ENCODE measurements at regions not wholly inside any gene's neighbourhood (a gene's known extent, or its start where the extent isn't known, plus 50 kb on each side); places are given as distances from the start of the nearest gene placed in this dataset.

- peaks cover 5% of the 10 kb centered on the region for H3K27me3 ChIP-seq (replicated peaks; ENCODE audit: control insufficient read depth, insufficient read depth, low read length, poor library complexity, severe bottlenecking)
- H3K27ac ChIP-seq (ENCODE audit: insufficient read depth, low read length, poor library complexity, severe bottlenecking), result no peak overlapping the region
- no peaks in the 10 kb centered on the region for H3K9me3 ChIP-seq (ENCODE audit: control insufficient read depth, low read length)
- no peaks in the 10 kb centered on the region for H3K36me3 ChIP-seq (ENCODE audit: control insufficient read depth, insufficient read depth, low read length)
- H3K4me1 ChIP-seq (ENCODE audit: control insufficient read depth, insufficient read depth, low read length, poor library complexity, severe bottlenecking), result peaks cover 10% of the 10 kb centered on the region
- no peak for DNase-seq
- no peak overlapping the region for H3K4me3 ChIP-seq (ENCODE audit: insufficient read depth, low read depth, low read length, poor library complexity, severe bottlenecking)
Measured at GRCh38 chr5:141800617-141801016, 77.6 kb downstream of the PCDH1 start.

DNA sequence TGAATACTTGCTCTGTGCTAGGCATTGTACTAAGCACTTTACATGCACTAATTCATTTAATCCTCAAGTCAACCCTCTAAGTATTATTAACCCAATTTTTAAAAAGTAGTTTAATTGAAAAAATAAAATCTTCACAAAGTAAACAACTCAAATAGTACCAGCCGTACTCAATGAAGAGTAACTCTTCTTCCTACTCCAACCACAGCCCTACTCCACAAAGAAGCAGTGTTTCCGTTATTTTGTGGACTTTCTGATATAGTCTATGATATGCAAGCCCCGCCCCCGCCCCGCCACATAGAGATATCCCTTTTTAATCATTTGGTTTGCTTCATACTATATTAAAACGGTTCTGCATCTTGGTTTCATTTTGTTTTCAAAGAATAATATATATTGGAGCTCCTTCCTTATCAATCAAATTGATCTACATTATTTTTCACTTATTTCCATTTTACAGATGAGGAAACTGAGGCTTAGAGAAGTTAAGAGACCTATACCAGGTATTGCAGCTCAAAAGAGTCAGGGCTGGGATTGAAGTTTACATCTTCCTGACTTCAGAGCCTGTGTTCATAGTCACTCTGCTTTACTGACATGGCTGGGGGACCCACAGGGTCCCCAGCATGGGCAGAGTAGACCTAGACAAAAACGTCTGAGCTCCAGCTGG, 78.6 kb downstream of the PCDH1 start:
- Histone ChIP-seq H3K27me3 (replicated peaks; ENCODE audit: control insufficient read depth, insufficient read depth, low read length, poor library complexity, severe bottlenecking) (no peaks in the 10 kb centered on the region), H3K9me3 (ENCODE audit: control insufficient read depth, low read length) (no peaks in the 10 kb centered on the region), H3K36me3 (ENCODE audit: control insufficient read depth, insufficient read depth, low read length) (no peaks in the 10 kb centered on the region), H3K4me1 (ENCODE audit: control insufficient read depth, insufficient read depth, low read length, poor library complexity, severe bottlenecking) (peaks cover 10% of the 10 kb centered on the region), H3K4me3 (ENCODE audit: insufficient read depth, low read depth, low read length, poor library complexity, severe bottlenecking) (no peak overlapping the region), H3K27ac (ENCODE audit: insufficient read depth, low read length, poor library complexity, severe bottlenecking) (no peak overlapping the region)
- DNase-seq, result no peak

DNA sequence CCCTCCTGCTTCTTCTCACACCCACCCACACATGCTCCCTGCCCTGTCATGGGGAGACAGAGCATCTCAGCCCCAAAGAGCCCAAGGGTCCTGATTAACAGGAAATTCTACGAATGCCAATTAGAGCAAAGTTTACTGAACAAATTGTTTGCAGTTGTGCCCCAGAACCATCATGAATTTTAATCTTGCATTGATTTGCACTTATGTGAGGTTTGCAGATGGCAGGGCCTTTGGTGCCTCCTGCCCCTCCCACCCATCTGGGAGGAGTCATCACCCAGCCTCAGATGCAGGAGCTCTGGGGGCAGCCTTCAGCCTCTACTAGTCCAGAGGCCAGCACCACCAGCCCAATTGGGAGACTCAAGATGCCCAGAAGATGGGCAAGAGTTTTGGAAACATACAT, 80.8 kb downstream of the PCDH1 start:
- Histone ChIP-seq H3K4me1 (ENCODE audit: control insufficient read depth, insufficient read depth, low read length, poor library complexity, severe bottlenecking) (peaks cover 10% of the 10 kb centered on the region), H3K4me3 (ENCODE audit: insufficient read depth, low read depth, low read length, poor library complexity, severe bottlenecking) (no peak overlapping the region), H3K36me3 (ENCODE audit: control insufficient read depth, insufficient read depth, low read length) (no peaks in the 10 kb centered on the region), H3K27ac (ENCODE audit: insufficient read depth, low read length, poor library complexity, severe bottlenecking) (no peak overlapping the region), H3K27me3 (replicated peaks; ENCODE audit: control insufficient read depth, insufficient read depth, low read length, poor library complexity, severe bottlenecking) (no peaks in the 10 kb centered on the region), H3K9me3 (ENCODE audit: control insufficient read depth, low read length) (no peaks in the 10 kb centered on the region)
- DNase-seq, result no peak

DNA sequence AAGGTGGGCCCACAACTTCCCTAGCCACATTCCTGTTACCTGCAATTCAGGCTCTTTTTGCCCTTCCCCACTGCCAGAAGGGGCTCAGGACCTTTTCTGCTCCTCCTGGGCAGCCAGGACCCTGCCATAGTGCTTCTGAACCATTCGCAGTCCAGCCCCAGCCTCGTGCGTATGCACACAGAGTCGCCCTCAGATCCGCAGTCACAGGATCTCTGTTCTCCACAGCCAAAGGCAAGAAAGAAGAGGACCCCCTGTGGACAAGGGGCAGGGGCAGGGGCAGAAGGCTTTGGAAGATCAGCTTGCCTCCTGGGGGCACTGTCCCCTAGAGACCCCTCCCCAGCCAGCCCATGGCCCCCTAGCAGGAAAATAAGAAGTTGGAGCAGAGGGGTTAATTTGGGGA, 82.8 kb downstream of the PCDH1 start:
- peaks cover 10% of the 10 kb centered on the region for H3K4me1 ChIP-seq (ENCODE audit: control insufficient read depth, insufficient read depth, low read length, poor library complexity, severe bottlenecking)
- DNase-seq, result no peak
- no peaks in the 10 kb centered on the region for H3K36me3 ChIP-seq (ENCODE audit: control insufficient read depth, insufficient read depth, low read length)
- no peaks in the 10 kb centered on the region for H3K27me3 ChIP-seq (replicated peaks; ENCODE audit: control insufficient read depth, insufficient read depth, low read length, poor library complexity, severe bottlenecking)
- no peak overlapping the region for H3K4me3 ChIP-seq (ENCODE audit: insufficient read depth, low read depth, low read length, poor library complexity, severe bottlenecking)
- no peaks in the 10 kb centered on the region for H3K9me3 ChIP-seq (ENCODE audit: control insufficient read depth, low read length)
- no peak overlapping the region for H3K27ac ChIP-seq (ENCODE audit: insufficient read depth, low read length, poor library complexity, severe bottlenecking)

DNA sequence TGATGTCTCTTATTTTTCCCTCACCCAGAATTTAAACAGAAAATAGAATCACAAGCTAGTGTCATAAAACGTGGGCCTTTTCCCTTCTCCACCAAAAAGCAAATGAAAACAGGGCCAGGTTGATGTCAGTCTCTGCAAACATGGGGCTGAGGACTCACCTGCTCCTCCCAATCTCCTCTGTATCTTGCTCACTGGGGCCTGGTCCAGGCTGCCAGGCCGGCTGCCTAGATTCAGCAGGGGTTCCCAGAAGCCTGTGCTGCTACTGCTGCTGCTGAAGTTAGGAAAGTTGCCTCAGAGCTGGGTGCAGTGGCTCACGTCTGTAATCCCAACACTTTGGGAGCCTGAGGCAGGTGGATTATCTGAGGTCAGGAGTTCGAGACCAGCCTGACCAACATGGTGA, 84.3 kb downstream of the PCDH1 start:
- Histone ChIP-seq H3K27me3 (replicated peaks; ENCODE audit: control insufficient read depth, insufficient read depth, low read length, poor library complexity, severe bottlenecking) (no peaks in the 10 kb centered on the region), H3K36me3 (ENCODE audit: control insufficient read depth, insufficient read depth, low read length) (no peaks in the 10 kb centered on the region), H3K4me1 (ENCODE audit: control insufficient read depth, insufficient read depth, low read length, poor library complexity, severe bottlenecking) (peaks cover 3% of the 10 kb centered on the region), H3K9me3 (ENCODE audit: control insufficient read depth, low read length) (no peaks in the 10 kb centered on the region), H3K4me3 (ENCODE audit: insufficient read depth, low read depth, low read length, poor library complexity, severe bottlenecking) (no peak overlapping the region), H3K27ac (ENCODE audit: insufficient read depth, low read length, poor library complexity, severe bottlenecking) (no peak overlapping the region)
- no peak for DNase-seq

- Histone ChIP-seq H3K36me3 (ENCODE audit: control insufficient read depth, insufficient read depth, low read length) (no peaks in the 10 kb centered on the region), H3K27ac (ENCODE audit: insufficient read depth, low read length, poor library complexity, severe bottlenecking) (no peak overlapping the region), H3K4me3 (ENCODE audit: insufficient read depth, low read depth, low read length, poor library complexity, severe bottlenecking) (no peak overlapping the region), H3K4me1 (ENCODE audit: control insufficient read depth, insufficient read depth, low read length, poor library complexity, severe bottlenecking) (no peaks in the 10 kb centered on the region), H3K27me3 (replicated peaks; ENCODE audit: control insufficient read depth, insufficient read depth, low read length, poor library complexity, severe bottlenecking) (no peaks in the 10 kb centered on the region), H3K9me3 (ENCODE audit: control insufficient read depth, low read length) (no peaks in the 10 kb centered on the region)
- no peak for DNase-seq
Measured at GRCh38 chr5:141793403-141793802, 84.8 kb downstream of the PCDH1 start.

- DNase-seq, result no peak
- no peak overlapping the region for H3K27ac ChIP-seq (ENCODE audit: insufficient read depth, low read length, poor library complexity, severe bottlenecking)
- no peaks in the 10 kb centered on the region for H3K27me3 ChIP-seq (replicated peaks; ENCODE audit: control insufficient read depth, insufficient read depth, low read length, poor library complexity, severe bottlenecking)
Measured at GRCh38 chr5:141790630-141791029, 87.6 kb downstream of the PCDH1 start.

GRCh38 chr5:141789330-141789729, 88.9 kb downstream of the PCDH1 start:
- no peak for DNase-seq
- no peaks in the 10 kb centered on the region for H3K36me3 ChIP-seq (ENCODE audit: control insufficient read depth, insufficient read depth, low read length)
- no peaks in the 10 kb centered on the region for H3K27me3 ChIP-seq (replicated peaks; ENCODE audit: control insufficient read depth, insufficient read depth, low read length, poor library complexity, severe bottlenecking)
- H3K4me1 ChIP-seq (ENCODE audit: control insufficient read depth, insufficient read depth, low read length, poor library complexity, severe bottlenecking), result no peaks in the 10 kb centered on the region
- H3K9me3 ChIP-seq (ENCODE audit: control insufficient read depth, low read length), result no peaks in the 10 kb centered on the region
- H3K27ac ChIP-seq (ENCODE audit: insufficient read depth, low read length, poor library complexity, severe bottlenecking), result no peak overlapping the region
- no peak overlapping the region for H3K4me3 ChIP-seq (ENCODE audit: insufficient read depth, low read depth, low read length, poor library complexity, severe bottlenecking)

More at GRCh38 chr5:141790630-141791029, 87.6 kb downstream of the PCDH1 start:
- H3K9me3 ChIP-seq (ENCODE audit: control insufficient read depth, low read length), result no peaks in the 10 kb centered on the region
- H3K36me3 ChIP-seq (ENCODE audit: control insufficient read depth, insufficient read depth, low read length), result no peaks in the 10 kb centered on the region
- H3K4me3 ChIP-seq (ENCODE audit: insufficient read depth, low read depth, low read length, poor library complexity, severe bottlenecking), result no peak overlapping the region
- no peaks in the 10 kb centered on the region for H3K4me1 ChIP-seq (ENCODE audit: control insufficient read depth, insufficient read depth, low read length, poor library complexity, severe bottlenecking)

- Histone ChIP-seq H3K4me3 (ENCODE audit: insufficient read depth, low read depth, low read length, poor library complexity, severe bottlenecking) (no peak overlapping the region), H3K4me1 (ENCODE audit: control insufficient read depth, insufficient read depth, low read length, poor library complexity, severe bottlenecking) (no peaks in the 10 kb centered on the region), H3K27ac (ENCODE audit: insufficient read depth, low read length, poor library complexity, severe bottlenecking) (no peak overlapping the region), H3K36me3 (ENCODE audit: control insufficient read depth, insufficient read depth, low read length) (no peaks in the 10 kb centered on the region), H3K9me3 (ENCODE audit: control insufficient read depth, low read length) (no peaks in the 10 kb centered on the region), H3K27me3 (replicated peaks; ENCODE audit: control insufficient read depth, insufficient read depth, low read length, poor library complexity, severe bottlenecking) (no peaks in the 10 kb centered on the region)
- DNase-seq, result no peak
Measured at GRCh38 chr5:141788296-141788970, 89.8 kb downstream of the PCDH1 start.

GRCh38 chr5:141787376-141787775, 90.8 kb downstream of the PCDH1 start:
- Histone ChIP-seq H3K27ac (ENCODE audit: insufficient read depth, low read length, poor library complexity, severe bottlenecking) (no peak overlapping the region), H3K4me3 (ENCODE audit: insufficient read depth, low read depth, low read length, poor library complexity, severe bottlenecking) (no peak overlapping the region), H3K27me3 (replicated peaks; ENCODE audit: control insufficient read depth, insufficient read depth, low read length, poor library complexity, severe bottlenecking) (no peaks in the 10 kb centered on the region), H3K9me3 (ENCODE audit: control insufficient read depth, low read length) (no peaks in the 10 kb centered on the region), H3K4me1 (ENCODE audit: control insufficient read depth, insufficient read depth, low read length, poor library complexity, severe bottlenecking) (no peaks in the 10 kb centered on the region), H3K36me3 (ENCODE audit: control insufficient read depth, insufficient read depth, low read length) (no peaks in the 10 kb centered on the region)
- DNase-seq, result no peak
